B cell (primary cell): ENCODE measurements at regions not wholly inside any gene's neighbourhood (a gene's known extent, or its start where the extent isn't known, plus 50 kb on each side); places are given as distances from the start of the nearest gene placed in this dataset.

Experiments used
- EZH2 ChIP-seq: IDR thresholded peaks from 2 replicates; pipeline ENCODE4 v1.6.1; 2012; ENCODE audit warnings: borderline replicate concordance, low read depth, mild to moderate bottlenecking, moderate library complexity, low read length; ENCODE audit not compliant: insufficient read depth, poor library complexity, severe bottlenecking
- TF ChIP-seq, protein P1 (sequence below): fragments of 200-600 bp; IDR thresholded peaks from one replicate; pipeline ENCODE4 v1.8.0; 2022; ENCODE audit warnings: antibody characterized with exemption, mild to moderate bottlenecking

DNA sequence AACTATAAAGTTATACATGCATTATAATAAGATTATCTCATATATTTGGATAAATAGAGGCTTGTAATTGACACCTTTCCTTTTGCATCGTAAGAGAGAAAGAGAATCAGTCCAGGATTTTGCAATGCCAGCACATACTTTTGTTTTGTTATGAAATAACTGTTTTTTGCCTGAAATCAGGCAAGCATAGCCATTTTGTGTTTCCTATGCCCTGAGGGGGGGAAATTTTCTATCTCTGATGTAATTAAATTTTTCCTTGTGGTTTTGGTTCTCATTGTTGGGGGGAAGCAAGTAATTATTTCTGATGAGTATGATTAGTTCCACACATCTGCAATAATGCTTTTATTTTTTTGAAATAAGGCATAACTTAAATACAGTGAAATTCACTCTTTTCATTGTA, 229.4 kb downstream of the NDFIP2 start:
- TF ChIP-seq EZH2, result no peak
- TF ChIP-seq, protein P1, sequence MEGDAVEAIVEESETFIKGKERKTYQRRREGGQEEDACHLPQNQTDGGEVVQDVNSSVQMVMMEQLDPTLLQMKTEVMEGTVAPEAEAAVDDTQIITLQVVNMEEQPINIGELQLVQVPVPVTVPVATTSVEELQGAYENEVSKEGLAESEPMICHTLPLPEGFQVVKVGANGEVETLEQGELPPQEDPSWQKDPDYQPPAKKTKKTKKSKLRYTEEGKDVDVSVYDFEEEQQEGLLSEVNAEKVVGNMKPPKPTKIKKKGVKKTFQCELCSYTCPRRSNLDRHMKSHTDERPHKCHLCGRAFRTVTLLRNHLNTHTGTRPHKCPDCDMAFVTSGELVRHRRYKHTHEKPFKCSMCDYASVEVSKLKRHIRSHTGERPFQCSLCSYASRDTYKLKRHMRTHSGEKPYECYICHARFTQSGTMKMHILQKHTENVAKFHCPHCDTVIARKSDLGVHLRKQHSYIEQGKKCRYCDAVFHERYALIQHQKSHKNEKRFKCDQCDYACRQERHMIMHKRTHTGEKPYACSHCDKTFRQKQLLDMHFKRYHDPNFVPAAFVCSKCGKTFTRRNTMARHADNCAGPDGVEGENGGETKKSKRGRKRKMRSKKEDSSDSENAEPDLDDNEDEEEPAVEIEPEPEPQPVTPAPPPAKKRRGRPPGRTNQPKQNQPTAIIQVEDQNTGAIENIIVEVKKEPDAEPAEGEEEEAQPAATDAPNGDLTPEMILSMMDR, result no peak
